ENCODE measurements at regions not wholly inside any gene's neighbourhood (a gene's known extent, or its start where the extent isn't known, plus 50 kb on each side); places are given as distances from the start of the nearest gene placed in this dataset.
A peak's percentile ranks its signal among the peaks of the same experiment; 100 is the strongest.

- peak in 10 of 56 donors; percentile 0 to 40 (median 14) for DNase-seq
These were observed 405.2 kb downstream of the ZNF608 start for GRCh38 chr5:124341066-124341858.

GRCh38 chr5:124337996-124338395 is 408.4 kb downstream of the ZNF608 start:
- DNase-seq = no peak

- DNase-seq = no peak
These were observed 413.0 kb downstream of the ZNF608 start for GRCh38 chr5:124333298-124333979.

- DNase-seq = no peak
These were observed 414.2 kb downstream of the ZNF608 start for GRCh38 chr5:124332273-124332672.

GRCh38 chr5:124330595-124331220 is 415.7 kb downstream of the ZNF608 start:
- DNase-seq = no peak

GRCh38 chr5:124328201-124328600 is 418.2 kb downstream of the ZNF608 start:
- no peak for DNase-seq

GRCh38 chr5:124318661-124319060 is 427.8 kb downstream of the ZNF608 start:
- no peak for DNase-seq

- no peak for DNase-seq
These were observed 429.0 kb downstream of the ZNF608 start for GRCh38 chr5:124317451-124317850.

GRCh38 chr5:124315741-124316415 is 430.6 kb downstream of the ZNF608 start:
- DNase-seq = no peak

- DNase-seq = peak in 1 of 56 donors; percentile 5
These were observed 436.0 kb downstream of the ZNF608 start for GRCh38 chr5:124310453-124310852.

- peak in 1 of 56 donors; percentile 8 for DNase-seq
These were observed 437.0 kb downstream of the ZNF608 start for GRCh38 chr5:124309241-124309980.

GRCh38 chr5:124303366-124303765 is 443.1 kb downstream of the ZNF608 start:
- DNase-seq = no peak

GRCh38 chr5:124302533-124302932 is 443.9 kb downstream of the ZNF608 start:
- no peak for DNase-seq

- no peak for DNase-seq
These were observed 444.6 kb downstream of the ZNF608 start for GRCh38 chr5:124301850-124302249.

- DNase-seq = no peak
These were observed 445.4 kb downstream of the ZNF608 start for GRCh38 chr5:124300815-124301621.

GRCh38 chr5:124297826-124298225 is 448.6 kb downstream of the ZNF608 start:
- no peak for DNase-seq

- no peak for DNase-seq
These were observed 454.1 kb downstream of the ZNF608 start for GRCh38 chr5:124292322-124292855.

- DNase-seq = peak in 26 of 56 donors; percentile 4 to 69 (median 28)
These were observed 456.7 kb downstream of the ZNF608 start for GRCh38 chr5:124289641-124290311.

GRCh38 chr5:124289130-124289529 is 457.3 kb downstream of the ZNF608 start:
- peak in 53 of 56 donors; percentile 11 to 88 (median 57) for DNase-seq
